ENCODE measurements at regions not wholly inside any gene's neighbourhood (a gene's known extent, or its start where the extent isn't known, plus 50 kb on each side); places are given as distances from the start of the nearest gene placed in this dataset.

DNA sequence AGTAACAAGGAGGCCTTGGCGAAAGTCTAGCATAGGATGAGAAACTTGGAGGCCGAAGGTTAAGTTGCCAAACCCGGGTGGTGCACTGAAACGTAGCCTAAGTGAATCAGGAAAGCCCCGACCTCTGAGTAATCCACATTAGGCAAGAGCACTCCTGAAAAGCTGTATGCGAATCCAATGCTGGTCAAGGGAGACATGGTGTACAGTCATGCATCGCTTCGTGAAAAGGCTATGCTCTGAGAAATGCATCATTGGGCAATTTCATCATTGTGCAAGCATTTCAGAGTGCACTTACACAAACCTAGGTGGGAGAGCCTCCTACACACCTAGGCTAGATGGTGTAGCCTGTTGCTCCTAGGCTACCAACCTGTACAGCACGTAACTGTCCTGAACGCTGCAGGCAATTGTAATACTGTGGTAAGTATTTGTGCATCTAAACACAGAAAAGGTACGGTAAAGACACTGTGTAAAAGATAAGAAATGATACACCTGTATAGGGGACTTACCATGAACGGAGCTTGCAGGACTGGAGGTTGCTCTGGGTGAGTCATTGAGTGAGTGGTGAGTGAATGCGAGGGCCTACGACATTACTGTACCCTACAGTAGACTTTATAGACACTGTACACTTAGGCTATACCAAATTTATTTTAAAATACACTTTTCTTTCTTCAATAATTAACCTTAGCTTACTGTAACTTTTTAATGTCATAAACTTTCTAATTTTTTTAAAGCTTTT is 222.5 kb downstream of the SHQ1 start:
- Histone ChIP-seq H3K36me3 (ENCODE audit: control insufficient read depth, insufficient read depth, low read length) (no peaks in the 10 kb centered on the region), H3K27me3 (ENCODE audit: control insufficient read depth, insufficient read depth, low read length) (no peaks in the 10 kb centered on the region), H3K4me3 (ENCODE audit: low read depth, low read length) (no peak overlapping the region)
- peak; percentile 91 for DNase-seq (ENCODE audit: low read depth)
- TF ChIP-seq, protein P1, sequence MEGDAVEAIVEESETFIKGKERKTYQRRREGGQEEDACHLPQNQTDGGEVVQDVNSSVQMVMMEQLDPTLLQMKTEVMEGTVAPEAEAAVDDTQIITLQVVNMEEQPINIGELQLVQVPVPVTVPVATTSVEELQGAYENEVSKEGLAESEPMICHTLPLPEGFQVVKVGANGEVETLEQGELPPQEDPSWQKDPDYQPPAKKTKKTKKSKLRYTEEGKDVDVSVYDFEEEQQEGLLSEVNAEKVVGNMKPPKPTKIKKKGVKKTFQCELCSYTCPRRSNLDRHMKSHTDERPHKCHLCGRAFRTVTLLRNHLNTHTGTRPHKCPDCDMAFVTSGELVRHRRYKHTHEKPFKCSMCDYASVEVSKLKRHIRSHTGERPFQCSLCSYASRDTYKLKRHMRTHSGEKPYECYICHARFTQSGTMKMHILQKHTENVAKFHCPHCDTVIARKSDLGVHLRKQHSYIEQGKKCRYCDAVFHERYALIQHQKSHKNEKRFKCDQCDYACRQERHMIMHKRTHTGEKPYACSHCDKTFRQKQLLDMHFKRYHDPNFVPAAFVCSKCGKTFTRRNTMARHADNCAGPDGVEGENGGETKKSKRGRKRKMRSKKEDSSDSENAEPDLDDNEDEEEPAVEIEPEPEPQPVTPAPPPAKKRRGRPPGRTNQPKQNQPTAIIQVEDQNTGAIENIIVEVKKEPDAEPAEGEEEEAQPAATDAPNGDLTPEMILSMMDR (IDR thresholded peaks at IDR 0.05; ENCODE audit: insufficient read depth, low read length, poor library complexity, severe bottlenecking), result no peak

DNA sequence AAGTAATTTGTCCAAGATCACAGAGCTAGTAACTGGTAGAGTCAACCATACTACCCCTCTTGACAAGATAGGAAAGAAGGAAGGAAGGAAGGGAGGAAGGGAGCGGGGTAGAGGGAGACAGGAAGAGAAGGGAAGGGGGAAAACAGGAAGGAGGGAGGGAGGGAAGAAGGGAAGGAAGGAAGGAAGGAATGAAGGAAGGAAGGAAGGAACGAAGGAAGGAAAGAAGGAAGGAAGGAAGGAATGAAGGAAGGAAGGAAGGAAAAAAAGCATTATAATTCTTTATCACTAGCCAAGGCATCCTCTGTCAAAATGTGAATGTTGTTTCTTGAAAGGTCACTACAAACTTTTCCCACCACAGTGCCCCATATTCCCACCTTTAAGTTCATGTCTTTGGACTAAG is 223.6 kb downstream of the SHQ1 start:
- TF ChIP-seq, protein P1 (IDR thresholded peaks at IDR 0.05; ENCODE audit: insufficient read depth, low read length, poor library complexity, severe bottlenecking), result no peak
- H3K4me3 ChIP-seq (ENCODE audit: low read depth, low read length), result no peak overlapping the region
- H3K36me3 ChIP-seq (ENCODE audit: control insufficient read depth, insufficient read depth, low read length), result no peaks in the 10 kb centered on the region
- DNase-seq (ENCODE audit: low read depth), result no peak
- H3K27me3 ChIP-seq (ENCODE audit: control insufficient read depth, insufficient read depth, low read length), result no peaks in the 10 kb centered on the region

DNA sequence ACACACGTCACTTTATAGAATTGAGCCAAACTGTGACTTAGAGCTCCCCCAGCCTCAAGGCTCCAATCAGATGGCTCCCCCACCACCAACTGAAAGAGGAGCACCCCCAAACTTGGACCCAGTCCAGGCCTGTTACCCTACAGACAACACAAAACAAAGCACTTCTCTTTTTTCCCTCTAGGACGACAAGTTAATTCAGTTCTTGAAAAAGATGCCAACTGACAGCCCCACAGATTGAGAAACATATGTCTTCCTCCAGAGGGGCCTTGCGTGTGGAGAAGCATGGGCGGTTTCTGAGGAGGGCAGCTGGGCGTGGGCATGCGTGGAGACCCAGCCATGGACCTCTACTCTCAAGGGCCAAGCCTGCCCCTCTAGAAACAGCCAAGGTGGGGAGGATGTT is 229.5 kb downstream of the SHQ1 start:
- Histone ChIP-seq H3K4me3 (ENCODE audit: low read depth, low read length) (no peak overlapping the region), H3K36me3 (ENCODE audit: control insufficient read depth, insufficient read depth, low read length) (no peaks in the 10 kb centered on the region), H3K27me3 (ENCODE audit: control insufficient read depth, insufficient read depth, low read length) (no peaks in the 10 kb centered on the region)
- no peak for DNase-seq (ENCODE audit: low read depth)
- TF ChIP-seq, protein P1 (IDR thresholded peaks at IDR 0.05; ENCODE audit: insufficient read depth, low read length, poor library complexity, severe bottlenecking), result no peak

DNA sequence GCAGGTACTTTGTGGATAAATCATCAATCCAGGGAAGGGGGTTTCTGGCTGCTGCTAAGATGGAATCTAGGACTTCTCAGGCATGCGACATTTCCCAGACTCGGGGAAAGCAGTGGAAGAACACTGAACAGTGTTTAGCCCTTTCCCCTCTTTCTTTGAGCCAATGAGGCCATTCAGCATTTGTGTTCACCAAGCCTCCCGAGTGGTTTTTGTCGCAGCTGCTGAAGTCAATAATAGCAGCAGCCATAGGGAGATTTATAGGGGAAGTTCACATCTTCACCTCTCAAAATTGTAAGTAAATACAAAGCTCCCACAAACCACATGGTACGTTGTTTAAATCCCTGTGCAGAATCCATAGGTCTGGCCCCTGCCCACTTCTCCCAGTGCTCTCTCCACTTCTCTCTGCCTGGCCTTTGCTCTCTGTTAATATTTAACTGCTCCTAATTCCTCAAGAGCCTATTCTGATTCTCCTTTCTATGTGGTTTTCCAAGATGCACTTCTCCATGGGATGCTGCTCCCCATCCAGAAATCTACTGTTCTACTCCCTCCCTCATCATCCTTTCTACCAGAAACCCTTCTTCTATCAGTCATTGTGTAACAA is 230.7 kb downstream of the SHQ1 start:
- H3K4me3 ChIP-seq (ENCODE audit: low read depth, low read length), result no peak overlapping the region
- TF ChIP-seq, protein P1 (IDR thresholded peaks at IDR 0.05; ENCODE audit: insufficient read depth, low read length, poor library complexity, severe bottlenecking), result no peak
- H3K27me3 ChIP-seq (ENCODE audit: control insufficient read depth, insufficient read depth, low read length), result no peaks in the 10 kb centered on the region
- no peak for DNase-seq (ENCODE audit: low read depth)
- H3K36me3 ChIP-seq (ENCODE audit: control insufficient read depth, insufficient read depth, low read length), result no peaks in the 10 kb centered on the region

DNA sequence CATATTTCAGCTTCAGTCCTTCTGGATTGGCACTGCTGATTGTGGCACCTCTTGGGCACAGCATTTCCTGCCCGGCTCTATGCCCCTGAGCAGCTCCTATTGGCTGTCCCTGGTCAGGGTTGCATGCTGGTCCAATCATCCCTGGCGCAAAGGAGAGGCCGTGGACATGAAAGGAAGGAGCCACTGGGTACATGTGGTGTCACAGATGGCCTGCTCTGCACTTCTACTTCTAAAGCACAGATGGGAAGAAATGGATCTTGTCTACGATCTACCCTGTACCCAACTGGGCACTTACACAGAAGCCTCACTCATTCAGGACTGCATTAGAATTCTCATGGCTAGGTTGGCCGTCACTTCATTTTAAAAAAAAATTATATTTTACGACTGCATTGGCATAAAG is 232.5 kb downstream of the SHQ1 start:
- TF ChIP-seq, protein P1 (IDR thresholded peaks at IDR 0.05; ENCODE audit: insufficient read depth, low read length, poor library complexity, severe bottlenecking), result no peak
- no peak for DNase-seq (ENCODE audit: low read depth)
- H3K27me3 ChIP-seq (ENCODE audit: control insufficient read depth, insufficient read depth, low read length), result no peaks in the 10 kb centered on the region
- no peak overlapping the region for H3K4me3 ChIP-seq (ENCODE audit: low read depth, low read length)
- H3K36me3 ChIP-seq (ENCODE audit: control insufficient read depth, insufficient read depth, low read length), result no peaks in the 10 kb centered on the region

DNA sequence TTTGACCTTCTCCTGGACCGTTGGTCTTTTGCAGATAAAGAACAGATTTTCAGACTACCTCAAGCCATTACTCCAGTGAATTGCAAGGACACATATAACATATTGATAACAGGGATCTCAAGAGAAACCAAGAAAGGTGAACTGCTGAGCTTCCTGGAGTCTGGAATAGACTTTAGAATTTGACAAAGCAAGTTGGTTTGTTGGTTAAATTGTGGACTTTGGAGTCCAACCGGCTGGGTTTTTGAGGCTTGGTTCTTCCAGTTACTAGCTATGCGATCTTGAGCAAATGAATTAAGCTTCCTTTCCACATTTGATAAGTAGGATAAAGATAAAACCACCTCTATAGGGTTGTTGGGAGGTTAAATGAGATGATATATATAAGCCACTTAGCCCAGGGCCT is 233.1 kb downstream of the SHQ1 start:
- Histone ChIP-seq H3K4me3 (ENCODE audit: low read depth, low read length) (no peak overlapping the region), H3K36me3 (ENCODE audit: control insufficient read depth, insufficient read depth, low read length) (no peaks in the 10 kb centered on the region), H3K27me3 (ENCODE audit: control insufficient read depth, insufficient read depth, low read length) (no peaks in the 10 kb centered on the region)
- DNase-seq (ENCODE audit: low read depth), result no peak
- TF ChIP-seq, protein P1 (IDR thresholded peaks at IDR 0.05; ENCODE audit: insufficient read depth, low read length, poor library complexity, severe bottlenecking), result no peak

Measured in kidney epithelial cell (primary cell).